Glutamatergic neuron (in vitro differentiated cells): ENCODE measurements at regions not wholly inside any gene's neighbourhood (a gene's known extent, or its start where the extent isn't known, plus 50 kb on each side); places are given as distances from the start of the nearest gene placed in this dataset.

Experiments used
- DNase-seq: peaks from one replicate; pipeline ENCODE4 v3.0.0; 2022
- H3K27ac Mint-ChIP-seq: one replicate; pipeline ENCODE4 v1.8.0; 2020; ENCODE audit warnings: mild to moderate bottlenecking, mixed read lengths, inconsistent platforms; ENCODE audit not compliant: unreplicated experiment
- H3K27me3 Mint-ChIP-seq: one replicate; pipeline ENCODE4 v1.8.0; 2020; ENCODE audit warnings: mild to moderate bottlenecking, moderate library complexity, mixed read lengths, inconsistent platforms; ENCODE audit not compliant: unreplicated experiment
- H3K36me3 Mint-ChIP-seq: one replicate; pipeline ENCODE4 v1.8.0; 2020; ENCODE audit warnings: mild to moderate bottlenecking, mixed read lengths, inconsistent platforms; ENCODE audit not compliant: unreplicated experiment
- H3K4me1 Mint-ChIP-seq: one replicate; pipeline ENCODE4 v1.8.0; 2020; ENCODE audit warnings: mild to moderate bottlenecking, low read depth, mixed read lengths, inconsistent platforms; ENCODE audit not compliant: unreplicated experiment
- H3K4me3 Mint-ChIP-seq: one replicate; pipeline ENCODE4 v1.8.0; 2020; ENCODE audit warnings: mild to moderate bottlenecking, mixed read lengths, inconsistent platforms; ENCODE audit not compliant: unreplicated experiment
- H3K9me3 Mint-ChIP-seq: one replicate; pipeline ENCODE4 v1.8.0; 2020; ENCODE audit warnings: mild to moderate bottlenecking, moderate library complexity, mixed read lengths, inconsistent platforms; ENCODE audit not compliant: unreplicated experiment
- CTCF ChIP-seq: fragments of 200-600 bp; sonication (generic); IDR thresholded peaks from one replicate; pipeline ENCODE4 v1.5.0; 2021; ENCODE audit not compliant: partially characterized antibody, unreplicated experiment

- H3K4me1 Mint-ChIP-seq: peaks cover 10% of the 10 kb centered on the region
- TF ChIP-seq CTCF: no peak
- H3K27ac Mint-ChIP-seq: no peak overlapping the region
- no peaks in the 10 kb centered on the region for H3K27me3 Mint-ChIP-seq
- H3K4me3 Mint-ChIP-seq: no peak overlapping the region
- peaks cover 2% of the 10 kb centered on the region for H3K9me3 Mint-ChIP-seq
- DNase-seq: no peak
- H3K36me3 Mint-ChIP-seq: no peaks in the 10 kb centered on the region
These were observed 66.7 kb upstream of the ATP2B1 start for GRCh38 chr12:89775063-89775985.

GRCh38 chr12:89774645-89775044 is 66.0 kb upstream of the ATP2B1 start:
- no peak for TF ChIP-seq CTCF
- H3K27me3 Mint-ChIP-seq: no peaks in the 10 kb centered on the region
- H3K9me3 Mint-ChIP-seq: peaks cover 2% of the 10 kb centered on the region
- H3K27ac Mint-ChIP-seq: no peak overlapping the region
- H3K36me3 Mint-ChIP-seq: no peaks in the 10 kb centered on the region
- H3K4me3 Mint-ChIP-seq: no peak overlapping the region
- DNase-seq: no peak
- H3K4me1 Mint-ChIP-seq: peaks cover 15% of the 10 kb centered on the region

- Mint-ChIP-seq H3K4me1 (peaks cover 11% of the 10 kb centered on the region), H3K4me3 (no peak overlapping the region), H3K36me3 (no peaks in the 10 kb centered on the region), H3K27me3 (no peaks in the 10 kb centered on the region), H3K9me3 (no peaks in the 10 kb centered on the region), H3K27ac (no peak overlapping the region)
- TF ChIP-seq CTCF: no peak
- no peak for DNase-seq
These were observed 61.8 kb upstream of the ATP2B1 start for GRCh38 chr12:89770391-89770790.

GRCh38 chr12:89769483-89769818 is 60.8 kb upstream of the ATP2B1 start:
- no peaks in the 10 kb centered on the region for H3K36me3 Mint-ChIP-seq
- H3K27ac Mint-ChIP-seq: no peak overlapping the region
- TF ChIP-seq CTCF: no peak
- H3K9me3 Mint-ChIP-seq: no peaks in the 10 kb centered on the region
- H3K4me3 Mint-ChIP-seq: no peak overlapping the region
- H3K27me3 Mint-ChIP-seq: no peaks in the 10 kb centered on the region
- peaks cover 9% of the 10 kb centered on the region for H3K4me1 Mint-ChIP-seq
- no peak for DNase-seq
